Right cardiac atrium (tissue), 5 donors: ENCODE measurements at regions not wholly inside any gene's neighbourhood (a gene's known extent, or its start where the extent isn't known, plus 50 kb on each side); places are given as distances from the start of the nearest gene placed in this dataset.
A peak's percentile ranks its signal among the peaks of the same experiment; 100 is the strongest.

Experiments
- ATAC-seq, 2 donors: fragments of 200-7000 bp; cut with Tn5 transposase; one replicate each; pipeline versions ENCODE4 v1.8.0 to v1.9.1; 2020; ENCODE audit warnings: moderate library complexity in 2 of 2, mild to moderate bottlenecking in 1 of 2
- DNase-seq, 3 donors: peaks; one replicate each; pipeline ENCODE4 v3.0.0-alpha.2; 2020
- H3K27ac ChIP-seq: one replicate; pipeline ENCODE4 v1.5.1; 2013; ENCODE audit warnings: mild to moderate bottlenecking, low read length, control low read depth, moderate library complexity
- H3K27me3 ChIP-seq: one replicate; pipeline ENCODE4 v1.6.1; 2013; ENCODE audit not compliant: control insufficient read depth, insufficient read depth
- H3K4me1 ChIP-seq: one replicate; pipeline ENCODE4 v1.6.1; 2013; ENCODE audit warnings: low read length; ENCODE audit not compliant: control insufficient read depth, insufficient read depth
- H3K4me3 ChIP-seq: one replicate; pipeline ENCODE4 v1.5.1; 2013; ENCODE audit warnings: low read length, control low read depth
- H3K9me3 ChIP-seq: one replicate; pipeline ENCODE4 v1.6.1; 2013; ENCODE audit warnings: low read length; ENCODE audit not compliant: control insufficient read depth
- WGBS: extraction: QIAGEN DNeasy Blood & Tissue Kit; methylation state at CpG from one replicate; pipeline ENCODE4 v1.1.7; 2013; 5-methylcytosine and 5-hydroxymethylcytosine counted together
- intact Hi-C, 4 donors: fragments of 100-400 bp; cut with DNase I; formaldehyde crosslinking; loops; one replicate each; pipeline versions ENCODE4 v1.11.0 to v1.14.0; 2022 to 2023
- donor health status: healthy with polysubstance abuse.
- donor health status: DM: no; HTN: yes; CAD: no.
- donor health status: DM: no; HTN: no; CAD: no.
- donor health status: DM: no; HTN: yes; CAD: no; lungs with severe emphysema.
- donor health status: DM: yes; HTN: yes; CAD: no.

DNA sequence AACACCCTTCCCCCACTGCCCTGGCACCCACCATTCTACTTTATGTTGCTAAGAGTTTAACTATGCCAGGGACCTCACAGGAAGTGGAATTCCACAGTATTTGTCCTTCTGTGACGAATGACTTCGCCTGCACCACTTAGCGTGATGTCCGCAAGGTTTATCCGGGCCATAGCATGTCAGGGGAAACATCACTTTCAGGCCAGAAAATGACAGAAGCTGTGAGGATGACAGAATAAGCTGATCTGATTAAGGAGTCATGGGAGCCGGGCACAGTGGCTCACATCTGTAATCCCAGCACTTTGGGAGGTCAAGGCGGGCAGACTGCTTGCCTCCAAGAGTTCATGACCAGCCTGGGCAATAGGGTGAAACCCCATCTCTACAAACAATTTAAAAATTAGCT is 248.8 kb downstream of the EIPR1 start:
- ATAC-seq (no peak), DNase-seq (no peak)
- Histone ChIP-seq H3K4me1 (no peaks in the 10 kb centered on the region), H3K4me3 (no peak overlapping the region), H3K9me3 (no peaks in the 10 kb centered on the region), H3K27ac (no peak overlapping the region), H3K27me3 (no peaks in the 10 kb centered on the region)
- intact Hi-C loops: no loop called here
- 92% methylated on average over 7 of the region's 7 CpGs for WGBS

DNA sequence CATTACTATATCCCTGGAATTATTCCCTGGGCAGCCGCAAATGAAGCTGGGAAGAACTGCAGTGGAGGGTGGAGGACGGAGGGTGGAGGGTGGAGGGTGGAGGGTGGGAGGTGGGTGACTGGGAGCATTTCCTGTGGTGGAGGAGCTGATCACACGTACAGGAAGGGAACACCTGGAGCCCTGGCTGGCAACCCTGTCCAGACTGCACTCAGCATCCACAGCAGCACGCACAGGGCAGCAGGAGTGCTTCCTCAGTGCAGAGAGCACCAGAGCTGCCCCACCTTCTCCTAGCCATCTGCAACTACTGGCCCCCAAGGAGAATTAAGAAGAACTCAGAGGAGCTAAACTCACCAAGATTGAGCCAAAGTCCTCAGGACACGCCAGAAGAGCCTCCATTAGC is 249.9 kb downstream of the EIPR1 start:
- Histone ChIP-seq H3K9me3 (no peaks in the 10 kb centered on the region), H3K4me3 (no peak overlapping the region), H3K4me1 (no peaks in the 10 kb centered on the region), H3K27ac (no peak overlapping the region), H3K27me3 (no peaks in the 10 kb centered on the region)
- 47% methylated on average over 5 of the region's 5 CpGs for WGBS
- ATAC-seq (peak in 1 of 2 donors; percentile 15), DNase-seq (no peak)
- intact Hi-C loops: no loop called here

DNA sequence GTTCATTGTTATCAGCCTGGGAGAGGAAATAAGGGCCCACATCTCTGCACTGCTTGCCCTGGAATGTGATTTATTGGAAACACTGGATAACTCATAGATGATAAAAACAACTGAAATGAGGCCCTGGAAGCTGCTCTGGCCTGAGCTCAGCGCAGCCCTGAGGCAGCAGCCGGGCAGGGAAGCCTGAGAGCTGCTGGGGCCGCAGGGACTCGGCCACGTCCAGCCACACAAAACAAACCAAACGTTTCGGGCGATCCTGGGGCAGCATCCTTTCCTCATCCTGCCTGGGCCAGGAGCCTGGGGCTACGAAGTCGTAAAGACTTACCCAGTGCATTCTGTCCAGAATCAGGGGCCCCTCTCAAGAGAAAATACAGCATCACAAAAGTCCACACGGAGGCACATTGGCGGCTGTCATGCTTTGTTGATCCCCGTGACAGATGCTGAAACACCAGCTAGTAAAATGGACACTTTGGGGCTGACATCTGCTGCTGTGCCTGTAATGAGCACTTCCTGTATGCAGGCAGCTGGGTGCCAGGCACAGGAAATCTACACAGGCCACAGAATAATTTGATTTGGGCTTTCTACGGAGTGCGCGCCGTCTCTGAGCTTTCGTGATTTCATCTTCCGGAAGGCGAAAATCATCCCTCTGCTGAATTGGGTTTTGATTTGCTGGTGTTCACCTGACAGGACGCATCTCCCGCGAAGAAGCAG is 250.6 kb downstream of the EIPR1 start:
- Histone ChIP-seq H3K27me3 (no peaks in the 10 kb centered on the region), H3K27ac (no peak overlapping the region), H3K4me3 (no peak overlapping the region), H3K4me1 (no peaks in the 10 kb centered on the region), H3K9me3 (no peaks in the 10 kb centered on the region)
- 42% methylated on average over 23 of the region's 23 CpGs for WGBS
- ATAC-seq: peak; percentile 65 to 81
- no peak for DNase-seq
- intact Hi-C loops: no loop called here

DNA sequence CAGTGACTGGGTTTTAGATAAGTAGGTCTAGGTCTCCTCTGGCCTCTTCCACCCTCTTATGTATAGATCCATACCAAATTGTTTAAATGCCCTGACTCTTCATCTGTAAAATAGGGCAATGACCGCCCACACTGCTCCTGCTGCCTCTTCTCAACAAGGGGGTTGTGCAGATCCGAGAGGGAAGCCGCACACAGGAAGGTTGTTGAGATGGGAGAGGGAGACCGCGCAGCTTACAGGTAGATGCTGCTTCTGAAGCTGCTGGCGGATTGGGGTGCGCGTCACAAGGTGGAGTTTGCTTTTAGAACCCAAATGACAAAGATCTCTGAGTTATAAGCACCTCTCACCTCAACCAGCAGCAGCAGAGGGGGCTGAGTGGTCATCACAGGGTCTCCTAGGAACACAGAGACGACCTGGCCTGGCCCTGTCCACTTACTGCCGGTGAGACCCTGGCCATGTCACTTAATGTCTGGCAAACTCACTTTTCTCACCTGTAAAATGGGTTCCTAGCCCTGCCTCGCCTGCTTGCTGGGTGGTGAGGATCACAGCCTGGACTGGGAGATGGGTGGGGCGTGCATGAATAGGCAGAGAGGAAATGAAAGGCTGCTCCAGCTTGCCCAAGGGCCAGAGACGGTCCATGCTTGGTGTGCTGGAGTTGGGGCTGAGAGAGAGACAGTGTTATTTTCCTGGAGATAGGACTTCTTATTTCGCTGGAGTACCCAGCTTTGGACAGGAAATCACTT is 251.3 kb downstream of the EIPR1 start:
- Histone ChIP-seq H3K4me3 (no peak overlapping the region), H3K9me3 (no peaks in the 10 kb centered on the region), H3K27me3 (no peaks in the 10 kb centered on the region), H3K27ac (no peak overlapping the region), H3K4me1 (no peaks in the 10 kb centered on the region)
- 85% methylated on average over 14 of the region's 14 CpGs for WGBS
- DNase-seq (no peak), ATAC-seq (peak; percentile 64 to 73)
- intact Hi-C loops: no loop called here

DNA sequence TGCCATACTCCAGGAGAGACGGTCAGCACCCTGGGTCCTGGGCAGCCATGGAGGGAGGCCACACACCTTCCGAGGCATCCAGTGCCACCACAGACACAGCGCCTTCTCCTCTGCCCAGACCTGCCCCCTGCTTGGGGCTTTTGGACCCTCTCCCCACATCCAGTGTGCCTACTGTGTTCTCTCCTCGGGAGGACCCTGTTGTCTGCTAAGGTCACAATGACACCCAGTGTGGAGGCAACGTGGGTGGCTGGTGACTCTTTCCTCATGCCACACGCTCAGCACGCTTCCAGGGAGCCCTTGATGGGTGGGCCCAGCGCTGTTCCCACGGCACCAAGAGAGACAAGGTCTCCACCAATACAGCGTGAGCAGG is 251.9 kb downstream of the EIPR1 start:
- ATAC-seq (no peak), DNase-seq (no peak)
- Histone ChIP-seq H3K27ac (no peak overlapping the region), H3K9me3 (no peaks in the 10 kb centered on the region), H3K4me3 (no peak overlapping the region), H3K4me1 (no peaks in the 10 kb centered on the region), H3K27me3 (no peaks in the 10 kb centered on the region)
- intact Hi-C loops: no loop called here
- WGBS: 89% methylated on average over 10 of the region's 10 CpGs

DNA sequence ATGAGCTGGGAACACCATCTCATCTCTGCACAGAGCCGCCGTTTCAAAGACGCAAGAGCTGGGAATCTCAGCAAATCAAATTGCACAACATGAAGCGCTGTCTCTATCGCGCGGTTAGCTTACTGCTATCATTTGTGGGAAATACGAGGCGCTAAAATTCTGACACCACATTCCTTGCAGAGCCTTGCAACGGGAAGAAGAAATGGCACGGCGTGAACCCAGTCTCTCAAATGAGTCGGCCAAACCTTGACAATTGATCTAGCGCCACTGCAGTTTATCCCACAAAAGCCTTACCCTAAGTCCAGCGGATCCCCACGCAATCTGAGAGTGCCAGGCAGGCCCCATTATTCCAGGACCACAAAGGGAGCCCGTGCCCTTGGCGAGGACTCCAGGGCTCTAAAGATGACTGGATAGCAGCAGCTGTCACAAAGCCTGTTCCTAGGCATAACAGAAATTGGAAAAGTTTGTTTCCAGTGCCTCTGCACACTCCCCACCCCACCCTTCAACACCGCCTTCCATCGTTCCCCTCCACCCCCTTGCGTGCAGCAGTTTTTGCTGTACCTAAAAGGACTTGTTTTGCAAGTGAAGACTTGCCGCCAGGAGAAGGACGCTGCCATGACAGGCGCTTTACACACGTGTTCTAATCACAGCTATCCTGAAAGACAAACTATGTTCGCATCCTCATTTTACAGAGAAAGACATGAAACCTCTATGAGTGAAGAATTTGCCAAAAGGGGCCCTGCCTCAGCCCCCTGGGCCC is 252.4 kb downstream of the EIPR1 start:
- no peaks in the 10 kb centered on the region for H3K9me3 ChIP-seq
- H3K4me3 ChIP-seq: no peak overlapping the region
- DNase-seq: no peak
- H3K4me1 ChIP-seq: no peaks in the 10 kb centered on the region
- H3K27ac ChIP-seq: no peak overlapping the region
- WGBS: 83% methylated on average over 26 of the region's 26 CpGs
- no peaks in the 10 kb centered on the region for H3K27me3 ChIP-seq
- intact Hi-C loops: no loop called here
- no peak for ATAC-seq

DNA sequence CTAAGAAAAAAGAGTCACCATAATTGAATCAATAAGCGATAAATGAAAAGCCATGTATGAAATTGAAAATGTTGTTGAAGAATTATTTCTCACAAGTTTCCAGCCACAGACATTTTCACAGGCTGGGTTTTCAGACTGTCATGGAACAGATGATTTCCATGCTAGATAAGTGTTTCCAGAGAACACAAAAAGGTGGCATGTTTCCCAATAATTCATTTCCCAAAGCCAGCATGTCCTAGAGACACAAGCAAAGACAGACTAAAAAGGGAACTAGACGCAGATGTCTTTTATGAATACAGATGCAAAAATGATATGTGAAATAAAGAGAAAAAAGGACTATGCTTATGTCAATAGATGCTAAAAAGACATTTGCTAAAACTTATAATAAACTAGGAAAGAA is 255.1 kb downstream of the EIPR1 start:
- DNase-seq: no peak
- Histone ChIP-seq H3K4me3 (no peak overlapping the region), H3K27ac (no peak overlapping the region), H3K4me1 (no peaks in the 10 kb centered on the region), H3K27me3 (no peaks in the 10 kb centered on the region), H3K9me3 (no peaks in the 10 kb centered on the region)
- WGBS: 75% methylated on average over 2 of the region's 2 CpGs
- ATAC-seq: no peak
- intact Hi-C loops: no loop called here

DNA sequence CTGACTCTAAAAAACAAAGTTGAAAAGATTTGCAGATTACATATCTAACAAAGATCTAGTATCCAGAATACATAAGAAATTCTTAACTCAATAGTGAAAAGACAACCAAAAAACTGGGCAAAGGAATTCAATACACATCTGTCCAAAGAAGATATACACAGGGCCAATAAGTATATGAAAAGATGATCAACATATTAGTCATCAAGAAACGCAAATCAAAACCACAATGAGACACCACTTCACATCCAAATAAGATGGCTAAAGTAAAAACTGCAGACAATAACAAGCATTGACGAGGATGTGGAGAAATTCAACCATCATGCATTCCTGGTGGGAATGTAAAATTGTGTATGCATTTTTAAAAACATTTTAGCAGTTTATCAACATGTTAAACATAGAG is 256.0 kb downstream of the EIPR1 start:
- no peak overlapping the region for H3K4me3 ChIP-seq
- H3K27ac ChIP-seq: no peak overlapping the region
- no peak for DNase-seq
- WGBS: 90% methylated on average over 2 of the region's 2 CpGs
- H3K9me3 ChIP-seq: no peaks in the 10 kb centered on the region
- intact Hi-C loops: no loop called here
- no peaks in the 10 kb centered on the region for H3K4me1 ChIP-seq
- H3K27me3 ChIP-seq: no peaks in the 10 kb centered on the region
- no peak for ATAC-seq

DNA sequence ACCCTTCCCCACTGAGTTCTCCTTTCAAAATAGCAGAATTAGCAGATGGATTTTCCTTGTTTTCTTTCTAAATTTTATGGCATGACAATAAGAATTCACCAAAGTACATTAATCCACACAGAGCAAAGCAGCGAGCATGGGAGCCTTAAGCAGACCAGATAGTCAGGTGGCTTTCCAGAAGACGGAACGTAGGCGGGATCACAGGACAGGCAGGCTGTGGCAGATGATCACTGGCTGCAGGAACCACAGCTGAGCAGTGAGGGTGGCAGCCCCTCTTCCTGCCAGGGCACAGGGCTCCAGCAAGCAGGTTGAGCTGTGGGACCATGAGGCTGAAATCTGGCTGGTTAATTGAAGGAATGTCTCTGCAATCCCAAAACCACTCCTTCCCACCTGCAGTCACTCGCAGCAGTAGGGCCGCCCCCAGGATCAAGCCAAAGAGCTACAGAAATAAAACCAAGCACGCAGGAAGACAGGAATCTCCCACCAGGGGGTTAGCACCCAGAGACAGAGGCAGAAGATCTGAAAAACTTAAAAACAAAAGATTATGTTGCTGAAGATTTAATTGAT is 259.9 kb downstream of the EIPR1 start:
- intact Hi-C loops: no loop called here
- WGBS: 80% methylated on average over 7 of the region's 7 CpGs

DNA sequence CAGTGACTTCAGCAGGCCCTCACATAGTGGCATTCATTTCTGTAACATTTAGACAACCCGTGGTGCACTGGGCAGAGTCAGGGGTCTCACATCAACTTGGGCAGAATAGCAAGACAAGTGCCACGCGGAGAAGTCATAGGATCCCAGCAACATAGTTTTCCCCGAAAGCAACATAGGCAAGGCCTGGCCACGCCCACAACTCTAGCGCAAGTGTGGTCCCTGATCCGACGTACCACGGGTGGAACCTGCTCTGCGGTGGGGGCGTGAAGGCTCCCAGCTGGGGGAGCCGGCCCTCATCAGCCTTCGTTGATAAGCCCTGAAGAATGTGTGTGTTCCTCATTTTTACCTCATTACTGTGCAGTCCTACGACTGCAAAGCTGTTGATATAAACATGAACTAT is 261.2 kb downstream of the EIPR1 start:
- no peaks in the 10 kb centered on the region for H3K27me3 ChIP-seq
- H3K27ac ChIP-seq: no peak overlapping the region
- DNase-seq (no peak), ATAC-seq (no peak)
- WGBS: 69% methylated on average over 14 of the region's 14 CpGs
- intact Hi-C loops: no loop called here
- no peaks in the 10 kb centered on the region for H3K4me1 ChIP-seq
- no peak overlapping the region for H3K4me3 ChIP-seq
- no peaks in the 10 kb centered on the region for H3K9me3 ChIP-seq

More for the DNA sequence above, 259.9 kb downstream of the EIPR1 start:
- Histone ChIP-seq H3K4me3 (no peak overlapping the region), H3K9me3 (no peaks in the 10 kb centered on the region), H3K4me1 (no peaks in the 10 kb centered on the region), H3K27me3 (no peaks in the 10 kb centered on the region), H3K27ac (no peak overlapping the region)
- DNase-seq (no peak), ATAC-seq (no peak)
